WTC11 (cell line): ENCODE measurements at regions not wholly inside any gene's neighbourhood (a gene's known extent, or its start where the extent isn't known, plus 50 kb on each side); places are given as distances from the start of the nearest gene placed in this dataset.

Experiments used
- FOXP1 ChIP-seq: sonication (generic); formaldehyde crosslinking; IDR thresholded peaks from 2 replicates; pipeline ENCODE4 v1.8.0; 2022; ENCODE audit warnings: missing genetic modification reagents, mild to moderate bottlenecking, moderate library complexity, borderline replicate concordance
- IRF2 ChIP-seq: sonication (generic); formaldehyde crosslinking; IDR thresholded peaks from 2 replicates; pipeline ENCODE4 v1.8.0; 2022; ENCODE audit warnings: low read depth, missing genetic modification reagents, borderline replicate concordance
- NFYB ChIP-seq: sonication (generic); formaldehyde crosslinking; conservative IDR thresholded peaks from 2 replicates; pipeline ENCODE4 v1.8.0; 2022; ENCODE audit warnings: low read depth, missing genetic modification reagents
- ZNF317 ChIP-seq: sonication (generic); formaldehyde crosslinking; IDR thresholded peaks from 2 replicates; pipeline ENCODE4 v1.8.1; 2023; ENCODE audit warnings: low read depth, mild to moderate bottlenecking, moderate library complexity, missing genetic modification reagents, borderline replicate concordance
- TF ChIP-seq, protein P1 (sequence below): fragments of 200-600 bp; IDR thresholded peaks from 2 replicates; pipeline ENCODE4 v1.8.0; 2022; ENCODE audit warnings: antibody characterized with exemption
- TF ChIP-seq, protein P2 (sequence below): sonication (generic); formaldehyde crosslinking; conservative IDR thresholded peaks from 2 replicates; pipeline ENCODE4 v1.8.1; 2022; ENCODE audit warnings: mild to moderate bottlenecking, missing genetic modification reagents
- TF ChIP-seq, protein P3 (sequence below): sonication (generic); formaldehyde crosslinking; IDR thresholded peaks from 2 replicates; pipeline ENCODE4 v1.8.1; 2023; ENCODE audit warnings: mild to moderate bottlenecking, missing genetic modification reagents, borderline replicate concordance
- TF ChIP-seq, protein P4 (sequence below): sonication (generic); formaldehyde crosslinking; IDR thresholded peaks from 2 replicates; pipeline ENCODE4 v1.8.1; 2022; ENCODE audit warnings: low read depth, mild to moderate bottlenecking, moderate library complexity, missing genetic modification reagents, borderline replicate concordance
- TF ChIP-seq, protein P5 (sequence below): sonication (generic); formaldehyde crosslinking; IDR thresholded peaks from 2 replicates; pipeline ENCODE4 v1.8.1; 2022; ENCODE audit warnings: mild to moderate bottlenecking, missing genetic modification reagents, moderate library complexity, borderline replicate concordance

DNA sequence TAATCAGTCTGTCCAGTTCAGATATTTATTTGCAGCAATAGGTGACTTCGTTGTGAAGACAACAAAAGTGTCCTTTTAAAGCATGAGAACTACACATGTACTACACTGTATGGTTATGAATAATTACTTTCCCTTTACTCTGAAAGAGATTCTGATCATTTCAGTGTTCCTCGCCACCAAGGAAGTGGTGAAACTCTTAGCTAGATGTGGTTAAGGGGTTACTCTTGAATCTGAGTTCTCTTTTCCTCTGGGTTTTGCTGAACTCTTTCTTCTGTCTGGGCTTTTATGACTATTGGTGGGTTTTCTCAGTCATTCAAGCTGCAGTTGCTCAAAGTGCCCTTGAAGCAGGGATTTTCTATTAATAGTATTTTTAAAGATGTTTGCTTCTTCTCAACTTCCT is 127.9 kb upstream of the SEM1 start:
- TF ChIP-seq NFYB (CRISPR knock-in tag) (no peak), ZNF317 (no peak), FOXP1 (no peak), IRF2 (CRISPR knock-in tag) (no peak)
- TF ChIP-seq, protein P1, sequence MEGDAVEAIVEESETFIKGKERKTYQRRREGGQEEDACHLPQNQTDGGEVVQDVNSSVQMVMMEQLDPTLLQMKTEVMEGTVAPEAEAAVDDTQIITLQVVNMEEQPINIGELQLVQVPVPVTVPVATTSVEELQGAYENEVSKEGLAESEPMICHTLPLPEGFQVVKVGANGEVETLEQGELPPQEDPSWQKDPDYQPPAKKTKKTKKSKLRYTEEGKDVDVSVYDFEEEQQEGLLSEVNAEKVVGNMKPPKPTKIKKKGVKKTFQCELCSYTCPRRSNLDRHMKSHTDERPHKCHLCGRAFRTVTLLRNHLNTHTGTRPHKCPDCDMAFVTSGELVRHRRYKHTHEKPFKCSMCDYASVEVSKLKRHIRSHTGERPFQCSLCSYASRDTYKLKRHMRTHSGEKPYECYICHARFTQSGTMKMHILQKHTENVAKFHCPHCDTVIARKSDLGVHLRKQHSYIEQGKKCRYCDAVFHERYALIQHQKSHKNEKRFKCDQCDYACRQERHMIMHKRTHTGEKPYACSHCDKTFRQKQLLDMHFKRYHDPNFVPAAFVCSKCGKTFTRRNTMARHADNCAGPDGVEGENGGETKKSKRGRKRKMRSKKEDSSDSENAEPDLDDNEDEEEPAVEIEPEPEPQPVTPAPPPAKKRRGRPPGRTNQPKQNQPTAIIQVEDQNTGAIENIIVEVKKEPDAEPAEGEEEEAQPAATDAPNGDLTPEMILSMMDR = no peak
- TF ChIP-seq, protein P2, sequence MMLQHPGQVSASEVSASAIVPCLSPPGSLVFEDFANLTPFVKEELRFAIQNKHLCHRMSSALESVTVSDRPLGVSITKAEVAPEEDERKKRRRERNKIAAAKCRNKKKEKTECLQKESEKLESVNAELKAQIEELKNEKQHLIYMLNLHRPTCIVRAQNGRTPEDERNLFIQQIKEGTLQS = no peak
- TF ChIP-seq, protein P3, sequence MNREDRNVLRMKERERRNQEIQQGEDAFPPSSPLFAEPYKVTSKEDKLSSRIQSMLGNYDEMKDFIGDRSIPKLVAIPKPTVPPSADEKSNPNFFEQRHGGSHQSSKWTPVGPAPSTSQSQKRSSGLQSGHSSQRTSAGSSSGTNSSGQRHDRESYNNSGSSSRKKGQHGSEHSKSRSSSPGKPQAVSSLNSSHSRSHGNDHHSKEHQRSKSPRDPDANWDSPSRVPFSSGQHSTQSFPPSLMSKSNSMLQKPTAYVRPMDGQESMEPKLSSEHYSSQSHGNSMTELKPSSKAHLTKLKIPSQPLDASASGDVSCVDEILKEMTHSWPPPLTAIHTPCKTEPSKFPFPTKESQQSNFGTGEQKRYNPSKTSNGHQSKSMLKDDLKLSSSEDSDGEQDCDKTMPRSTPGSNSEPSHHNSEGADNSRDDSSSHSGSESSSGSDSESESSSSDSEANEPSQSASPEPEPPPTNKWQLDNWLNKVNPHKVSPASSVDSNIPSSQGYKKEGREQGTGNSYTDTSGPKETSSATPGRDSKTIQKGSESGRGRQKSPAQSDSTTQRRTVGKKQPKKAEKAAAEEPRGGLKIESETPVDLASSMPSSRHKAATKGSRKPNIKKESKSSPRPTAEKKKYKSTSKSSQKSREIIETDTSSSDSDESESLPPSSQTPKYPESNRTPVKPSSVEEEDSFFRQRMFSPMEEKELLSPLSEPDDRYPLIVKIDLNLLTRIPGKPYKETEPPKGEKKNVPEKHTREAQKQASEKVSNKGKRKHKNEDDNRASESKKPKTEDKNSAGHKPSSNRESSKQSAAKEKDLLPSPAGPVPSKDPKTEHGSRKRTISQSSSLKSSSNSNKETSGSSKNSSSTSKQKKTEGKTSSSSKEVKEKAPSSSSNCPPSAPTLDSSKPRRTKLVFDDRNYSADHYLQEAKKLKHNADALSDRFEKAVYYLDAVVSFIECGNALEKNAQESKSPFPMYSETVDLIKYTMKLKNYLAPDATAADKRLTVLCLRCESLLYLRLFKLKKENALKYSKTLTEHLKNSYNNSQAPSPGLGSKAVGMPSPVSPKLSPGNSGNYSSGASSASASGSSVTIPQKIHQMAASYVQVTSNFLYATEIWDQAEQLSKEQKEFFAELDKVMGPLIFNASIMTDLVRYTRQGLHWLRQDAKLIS (CRISPR knock-in tag) = no peak
- TF ChIP-seq, protein P4, sequence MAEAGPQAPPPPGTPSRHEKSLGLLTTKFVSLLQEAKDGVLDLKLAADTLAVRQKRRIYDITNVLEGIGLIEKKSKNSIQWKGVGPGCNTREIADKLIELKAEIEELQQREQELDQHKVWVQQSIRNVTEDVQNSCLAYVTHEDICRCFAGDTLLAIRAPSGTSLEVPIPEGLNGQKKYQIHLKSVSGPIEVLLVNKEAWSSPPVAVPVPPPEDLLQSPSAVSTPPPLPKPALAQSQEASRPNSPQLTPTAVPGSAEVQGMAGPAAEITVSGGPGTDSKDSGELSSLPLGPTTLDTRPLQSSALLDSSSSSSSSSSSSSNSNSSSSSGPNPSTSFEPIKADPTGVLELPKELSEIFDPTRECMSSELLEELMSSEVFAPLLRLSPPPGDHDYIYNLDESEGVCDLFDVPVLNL = no peak
- TF ChIP-seq, protein P5, sequence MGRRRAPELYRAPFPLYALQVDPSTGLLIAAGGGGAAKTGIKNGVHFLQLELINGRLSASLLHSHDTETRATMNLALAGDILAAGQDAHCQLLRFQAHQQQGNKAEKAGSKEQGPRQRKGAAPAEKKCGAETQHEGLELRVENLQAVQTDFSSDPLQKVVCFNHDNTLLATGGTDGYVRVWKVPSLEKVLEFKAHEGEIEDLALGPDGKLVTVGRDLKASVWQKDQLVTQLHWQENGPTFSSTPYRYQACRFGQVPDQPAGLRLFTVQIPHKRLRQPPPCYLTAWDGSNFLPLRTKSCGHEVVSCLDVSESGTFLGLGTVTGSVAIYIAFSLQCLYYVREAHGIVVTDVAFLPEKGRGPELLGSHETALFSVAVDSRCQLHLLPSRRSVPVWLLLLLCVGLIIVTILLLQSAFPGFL (CRISPR knock-in tag) = no peak
